ENCODE measurements at regions not wholly inside any gene's neighbourhood (a gene's known extent, or its start where the extent isn't known, plus 50 kb on each side); places are given as distances from the start of the nearest gene placed in this dataset.

DNA sequence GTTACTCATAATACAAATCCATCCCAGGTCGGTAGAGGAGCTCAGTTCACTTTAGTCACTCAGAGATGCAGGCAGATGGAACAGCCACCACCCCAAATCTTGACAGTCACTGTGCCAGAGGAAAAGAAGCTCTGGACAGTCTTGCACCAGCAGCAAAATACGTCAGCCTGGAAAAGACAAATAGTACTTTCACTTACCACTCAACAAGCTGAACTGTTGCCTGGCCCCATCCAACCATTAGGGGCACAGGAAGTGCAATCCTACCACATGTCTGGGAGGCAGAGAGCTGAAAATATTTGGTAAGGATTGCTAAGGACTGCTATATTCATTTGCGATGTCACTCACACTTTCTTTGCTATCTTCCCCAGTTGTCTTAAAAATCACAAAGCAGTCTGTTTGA lies 239.1 kb upstream of the TOX3 start:
- no peaks in the 10 kb centered on the region for H3K36me3 Mint-ChIP-seq (ENCODE audit: insufficient read depth)
- H3K27ac Mint-ChIP-seq, result no peak overlapping the region
- H3K9me3 Mint-ChIP-seq (ENCODE audit: low read depth), result no peaks in the 10 kb centered on the region
- peaks cover 8% of the 10 kb centered on the region for H3K4me1 Mint-ChIP-seq (ENCODE audit: low read depth)
- H3K27me3 Mint-ChIP-seq, result peaks cover 9% of the 10 kb centered on the region
- TF ChIP-seq, protein P1, sequence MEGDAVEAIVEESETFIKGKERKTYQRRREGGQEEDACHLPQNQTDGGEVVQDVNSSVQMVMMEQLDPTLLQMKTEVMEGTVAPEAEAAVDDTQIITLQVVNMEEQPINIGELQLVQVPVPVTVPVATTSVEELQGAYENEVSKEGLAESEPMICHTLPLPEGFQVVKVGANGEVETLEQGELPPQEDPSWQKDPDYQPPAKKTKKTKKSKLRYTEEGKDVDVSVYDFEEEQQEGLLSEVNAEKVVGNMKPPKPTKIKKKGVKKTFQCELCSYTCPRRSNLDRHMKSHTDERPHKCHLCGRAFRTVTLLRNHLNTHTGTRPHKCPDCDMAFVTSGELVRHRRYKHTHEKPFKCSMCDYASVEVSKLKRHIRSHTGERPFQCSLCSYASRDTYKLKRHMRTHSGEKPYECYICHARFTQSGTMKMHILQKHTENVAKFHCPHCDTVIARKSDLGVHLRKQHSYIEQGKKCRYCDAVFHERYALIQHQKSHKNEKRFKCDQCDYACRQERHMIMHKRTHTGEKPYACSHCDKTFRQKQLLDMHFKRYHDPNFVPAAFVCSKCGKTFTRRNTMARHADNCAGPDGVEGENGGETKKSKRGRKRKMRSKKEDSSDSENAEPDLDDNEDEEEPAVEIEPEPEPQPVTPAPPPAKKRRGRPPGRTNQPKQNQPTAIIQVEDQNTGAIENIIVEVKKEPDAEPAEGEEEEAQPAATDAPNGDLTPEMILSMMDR (IDR thresholded peaks at IDR 0.05; ENCODE audit: unreplicated experiment), result no peak
- H3K4me3 Mint-ChIP-seq (ENCODE audit: low read depth), result no peak overlapping the region
- DNase-seq (ENCODE audit: low spot score, unreplicated experiment), result no peak

DNA sequence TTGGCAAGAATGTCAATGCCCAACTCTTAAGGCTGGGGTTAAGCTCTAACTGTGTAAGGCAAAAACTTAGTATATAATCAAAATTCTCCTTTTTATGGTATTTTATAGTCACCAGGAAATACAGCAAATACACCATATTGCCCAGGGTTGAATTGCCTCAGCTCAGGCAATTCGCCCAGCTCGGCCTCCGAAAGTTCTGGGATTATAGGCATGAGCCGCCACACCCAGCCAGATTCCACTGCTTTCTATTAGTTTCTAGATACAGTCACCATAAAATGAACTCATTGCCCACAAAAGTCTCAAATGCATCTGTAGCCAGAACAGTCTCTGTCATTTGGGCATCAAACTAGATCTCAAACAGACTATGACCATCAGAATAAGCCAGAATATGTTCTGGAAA lies 238.7 kb upstream of the TOX3 start:
- TF ChIP-seq, protein P1 (IDR thresholded peaks at IDR 0.05; ENCODE audit: unreplicated experiment), result no peak
- DNase-seq (ENCODE audit: low spot score, unreplicated experiment), result no peak
- Mint-ChIP-seq H3K4me3 (ENCODE audit: low read depth) (no peak overlapping the region), H3K4me1 (ENCODE audit: low read depth) (peaks cover 8% of the 10 kb centered on the region), H3K9me3 (ENCODE audit: low read depth) (no peaks in the 10 kb centered on the region), H3K27ac (no peak overlapping the region), H3K27me3 (peaks cover 9% of the 10 kb centered on the region), H3K36me3 (ENCODE audit: insufficient read depth) (no peaks in the 10 kb centered on the region)

DNA sequence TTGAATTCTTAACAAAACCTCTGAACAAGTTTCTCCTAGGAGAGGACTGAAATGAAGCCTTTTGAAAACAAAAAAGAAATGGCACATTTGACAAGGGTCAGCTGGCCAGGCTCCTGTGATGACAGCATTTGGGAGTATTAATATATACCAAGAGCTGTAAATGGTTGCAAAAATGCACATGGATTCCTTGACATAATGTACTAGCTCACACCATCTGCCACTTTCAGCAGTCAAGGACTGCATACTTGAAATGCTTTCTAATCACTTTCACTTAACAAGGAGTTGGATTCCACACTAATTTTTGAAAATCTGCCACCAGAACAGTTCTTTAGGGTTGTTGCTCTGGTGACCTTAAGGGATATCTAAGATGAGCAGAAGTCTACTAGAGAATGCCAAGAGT lies 236.7 kb upstream of the TOX3 start:
- TF ChIP-seq, protein P1 (IDR thresholded peaks at IDR 0.05; ENCODE audit: unreplicated experiment), result no peak
- no peak overlapping the region for H3K27ac Mint-ChIP-seq
- peaks cover 8% of the 10 kb centered on the region for H3K4me1 Mint-ChIP-seq (ENCODE audit: low read depth)
- H3K36me3 Mint-ChIP-seq (ENCODE audit: insufficient read depth), result no peaks in the 10 kb centered on the region
- peaks cover 9% of the 10 kb centered on the region for H3K27me3 Mint-ChIP-seq
- no peaks in the 10 kb centered on the region for H3K9me3 Mint-ChIP-seq (ENCODE audit: low read depth)
- no peak overlapping the region for H3K4me3 Mint-ChIP-seq (ENCODE audit: low read depth)
- DNase-seq (ENCODE audit: low spot score, unreplicated experiment), result no peak

DNA sequence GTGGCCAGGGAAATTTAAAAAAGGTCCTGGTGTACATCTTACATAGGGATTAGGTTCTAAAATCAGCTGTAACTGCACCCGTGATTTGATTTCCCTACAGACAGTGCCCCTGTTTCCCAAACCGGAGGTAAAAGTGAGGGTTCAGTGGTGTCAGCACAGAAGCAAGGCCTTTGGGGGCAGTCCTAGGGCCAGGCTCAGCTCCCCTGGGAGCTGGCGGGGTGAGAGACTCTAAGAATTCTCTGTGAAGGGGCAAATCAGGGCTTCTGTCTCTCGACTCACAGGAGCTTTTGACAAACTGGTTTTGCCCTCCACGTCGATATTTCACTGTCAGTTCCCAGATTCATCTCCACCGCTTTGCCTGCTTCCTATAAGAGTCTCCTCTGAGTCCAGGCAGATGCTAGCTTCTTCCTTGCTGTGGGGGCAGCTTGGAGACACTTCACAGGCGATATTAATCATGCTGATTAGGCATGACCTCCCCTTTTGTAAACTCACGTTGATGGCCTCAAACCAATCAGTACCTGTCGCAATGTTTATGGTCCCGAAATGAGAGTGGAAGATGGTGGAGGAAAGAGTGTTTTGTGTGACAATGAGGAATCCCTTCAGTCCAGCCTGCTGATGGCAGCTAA lies 234.2 kb upstream of the TOX3 start:
- Mint-ChIP-seq H3K4me3 (ENCODE audit: low read depth) (no peak overlapping the region), H3K27me3 (peaks cover 3% of the 10 kb centered on the region), H3K9me3 (ENCODE audit: low read depth) (no peaks in the 10 kb centered on the region), H3K36me3 (ENCODE audit: insufficient read depth) (no peaks in the 10 kb centered on the region), H3K27ac (no peak overlapping the region), H3K4me1 (ENCODE audit: low read depth) (peaks cover 6% of the 10 kb centered on the region)
- DNase-seq (ENCODE audit: low spot score, unreplicated experiment), result no peak
- TF ChIP-seq, protein P1 (IDR thresholded peaks at IDR 0.05; ENCODE audit: unreplicated experiment), result no peak

DNA sequence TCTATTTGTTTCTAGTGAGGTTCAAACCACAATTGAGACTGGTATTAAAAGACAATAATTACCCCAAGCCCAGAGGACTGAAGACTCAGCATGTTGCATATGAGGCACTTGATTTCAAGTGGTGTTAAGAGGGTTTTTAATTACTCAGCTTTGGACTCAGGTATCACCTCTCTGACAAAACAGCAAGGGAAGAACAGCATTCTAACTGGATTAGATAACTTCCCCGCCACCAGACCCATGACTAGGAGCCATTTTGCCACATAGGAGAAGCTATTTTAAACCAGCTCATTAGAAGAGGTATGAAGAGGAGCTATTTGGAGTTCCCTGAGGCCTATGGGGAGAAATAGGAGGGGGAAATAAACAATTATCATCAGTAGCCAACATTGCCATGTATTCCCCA lies 226.1 kb upstream of the TOX3 start:
- Mint-ChIP-seq H3K27me3 (no peaks in the 10 kb centered on the region), H3K4me1 (ENCODE audit: low read depth) (no peaks in the 10 kb centered on the region), H3K27ac (no peak overlapping the region), H3K9me3 (ENCODE audit: low read depth) (no peaks in the 10 kb centered on the region), H3K4me3 (ENCODE audit: low read depth) (no peak overlapping the region), H3K36me3 (ENCODE audit: insufficient read depth) (no peaks in the 10 kb centered on the region)
- TF ChIP-seq, protein P1 (IDR thresholded peaks at IDR 0.05; ENCODE audit: unreplicated experiment), result no peak
- DNase-seq (ENCODE audit: low spot score, unreplicated experiment), result no peak

Measured in progenitor cell of endocrine pancreas (in vitro differentiated cells).